Ishikawa (cell line): ENCODE measurements at regions not wholly inside any gene's neighbourhood (a gene's known extent, or its start where the extent isn't known, plus 50 kb on each side); places are given as distances from the start of the nearest gene placed in this dataset.

Experiments used
- CEBPB ChIP-seq: IDR thresholded peaks from 2 replicates; pipeline ENCODE4 v1.6.1; 2012
- CREB1 ChIP-seq: IDR thresholded peaks from 2 replicates; pipeline ENCODE4 v1.6.1; 2012; ENCODE audit warnings: low read depth
- EGR1 ChIP-seq: IDR thresholded peaks from 2 replicates; pipeline ENCODE4 v1.6.1; 2012
- EP300 ChIP-seq: IDR thresholded peaks from 2 replicates; pipeline ENCODE4 v1.6.1; 2012; ENCODE audit warnings: borderline replicate concordance
- FOXM1 ChIP-seq: IDR thresholded peaks from 2 replicates; pipeline ENCODE4 v1.6.1; 2012; ENCODE audit warnings: low read depth, borderline replicate concordance
- MAX ChIP-seq: IDR thresholded peaks from 2 replicates; pipeline ENCODE4 v1.6.1; 2012
- NFIC ChIP-seq: IDR thresholded peaks from 2 replicates; pipeline ENCODE4 v1.6.1; 2012
- RAD21 ChIP-seq: IDR thresholded peaks from 2 replicates; pipeline ENCODE4 v1.6.1; 2012; ENCODE audit warnings: low read depth
- REST ChIP-seq: IDR thresholded peaks from 2 replicates; pipeline ENCODE4 v1.6.1; 2012; ENCODE audit warnings: low read depth, mild to moderate bottlenecking
- TAF1 ChIP-seq: IDR thresholded peaks from 2 replicates; pipeline ENCODE4 v1.6.1; 2012; ENCODE audit warnings: low read depth, mild to moderate bottlenecking
- TCF12 ChIP-seq: IDR thresholded peaks from 2 replicates; pipeline ENCODE4 v1.6.1; 2012; ENCODE audit warnings: low read depth
- TEAD4 ChIP-seq: IDR thresholded peaks from 2 replicates; pipeline ENCODE4 v1.6.1; 2012
- USF1 ChIP-seq: IDR thresholded peaks from 2 replicates; pipeline ENCODE4 v1.6.1; 2012
- YY1 ChIP-seq: IDR thresholded peaks from 2 replicates; pipeline ENCODE4 v1.6.1; 2012; ENCODE audit warnings: low read depth
- ZBTB7A ChIP-seq: IDR thresholded peaks from 2 replicates; pipeline ENCODE4 v1.6.1; 2012; ENCODE audit warnings: low read depth

- no peak for TF ChIP-seq EGR1
- TF ChIP-seq ZBTB7A = no peak
- no peak for TF ChIP-seq RAD21
- no peak for TF ChIP-seq MAX
- TF ChIP-seq FOXM1 = no peak
- TF ChIP-seq NFIC = no peak
- no peak for TF ChIP-seq YY1
- TF ChIP-seq REST = no peak
- no peak for TF ChIP-seq USF1
- TF ChIP-seq CEBPB = no peak
These were observed 667.1 kb downstream of the PCDH17 start for GRCh38 chr13:58298556-58299135.

- no peak for TF ChIP-seq TEAD4
- TF ChIP-seq FOXM1 = no peak
- TF ChIP-seq CEBPB = no peak
- no peak for TF ChIP-seq EGR1
- no peak for TF ChIP-seq TCF12
- no peak for TF ChIP-seq CREB1
- no peak for TF ChIP-seq REST
These were observed 668.7 kb downstream of the PCDH17 start for GRCh38 chr13:58300224-58300623.

GRCh38 chr13:58300974-58301681 is 669.6 kb downstream of the PCDH17 start:
- TF ChIP-seq RAD21 (no peak), ZBTB7A (no peak), TEAD4 (no peak), FOXM1 (no peak), CEBPB (no peak), USF1 (no peak), NFIC (no peak), EGR1 (no peak), REST (no peak), MAX (no peak), EP300 (no peak), YY1 (no peak), CREB1 (no peak)

- no peak for TF ChIP-seq EP300
- no peak for TF ChIP-seq YY1
- TF ChIP-seq FOXM1 = no peak
- no peak for TF ChIP-seq MAX
- no peak for TF ChIP-seq REST
- no peak for TF ChIP-seq TAF1
- TF ChIP-seq CEBPB = no peak
- no peak for TF ChIP-seq EGR1
- TF ChIP-seq CREB1 = no peak
- no peak for TF ChIP-seq ZBTB7A
- no peak for TF ChIP-seq NFIC
- TF ChIP-seq TEAD4 = no peak
- TF ChIP-seq TCF12 = no peak
- no peak for TF ChIP-seq USF1
- no peak for TF ChIP-seq RAD21
These were observed 670.8 kb downstream of the PCDH17 start for GRCh38 chr13:58302349-58302748.
